ENCODE measurements at regions not wholly inside any gene's neighbourhood (a gene's known extent, or its start where the extent isn't known, plus 50 kb on each side); places are given as distances from the start of the nearest gene placed in this dataset.

DNA sequence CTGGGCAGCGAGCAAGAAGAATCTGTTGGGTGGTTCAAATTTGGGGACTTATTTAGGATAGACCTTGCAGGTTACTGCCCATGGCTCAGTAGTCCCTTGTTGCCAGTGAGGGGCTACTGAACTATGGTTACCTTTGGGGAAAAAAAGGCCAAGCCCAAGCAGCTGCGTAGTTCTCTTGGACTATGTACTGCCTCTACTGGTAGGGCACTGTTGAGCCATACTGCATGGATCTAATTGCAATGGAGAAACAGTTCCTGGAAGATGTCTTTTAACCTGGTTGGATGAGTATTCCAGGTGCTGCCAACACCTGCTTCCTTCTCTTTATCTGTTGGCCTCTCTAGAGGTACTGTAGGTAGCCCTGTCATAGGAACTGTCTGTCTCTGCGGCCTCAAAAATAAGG is 671.9 kb upstream of the CBLB start:
- H3K27me3 ChIP-seq (ENCODE audit: insufficient read depth, poor library complexity, severe bottlenecking): no peaks in the 10 kb centered on the region
- TF ChIP-seq, protein P1, sequence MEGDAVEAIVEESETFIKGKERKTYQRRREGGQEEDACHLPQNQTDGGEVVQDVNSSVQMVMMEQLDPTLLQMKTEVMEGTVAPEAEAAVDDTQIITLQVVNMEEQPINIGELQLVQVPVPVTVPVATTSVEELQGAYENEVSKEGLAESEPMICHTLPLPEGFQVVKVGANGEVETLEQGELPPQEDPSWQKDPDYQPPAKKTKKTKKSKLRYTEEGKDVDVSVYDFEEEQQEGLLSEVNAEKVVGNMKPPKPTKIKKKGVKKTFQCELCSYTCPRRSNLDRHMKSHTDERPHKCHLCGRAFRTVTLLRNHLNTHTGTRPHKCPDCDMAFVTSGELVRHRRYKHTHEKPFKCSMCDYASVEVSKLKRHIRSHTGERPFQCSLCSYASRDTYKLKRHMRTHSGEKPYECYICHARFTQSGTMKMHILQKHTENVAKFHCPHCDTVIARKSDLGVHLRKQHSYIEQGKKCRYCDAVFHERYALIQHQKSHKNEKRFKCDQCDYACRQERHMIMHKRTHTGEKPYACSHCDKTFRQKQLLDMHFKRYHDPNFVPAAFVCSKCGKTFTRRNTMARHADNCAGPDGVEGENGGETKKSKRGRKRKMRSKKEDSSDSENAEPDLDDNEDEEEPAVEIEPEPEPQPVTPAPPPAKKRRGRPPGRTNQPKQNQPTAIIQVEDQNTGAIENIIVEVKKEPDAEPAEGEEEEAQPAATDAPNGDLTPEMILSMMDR (IDR thresholded peaks at IDR 0.05; ENCODE audit: poor library complexity, severe bottlenecking): no peak
- no peaks in the 10 kb centered on the region for H3K36me3 ChIP-seq (ENCODE audit: low read depth)
- no peak overlapping the region for H3K4me3 ChIP-seq (ENCODE audit: severe bottlenecking)
- H3K4me1 ChIP-seq (ENCODE audit: insufficient read depth, poor library complexity, severe bottlenecking): no peaks in the 10 kb centered on the region
- H3K9me3 ChIP-seq (ENCODE audit: severe bottlenecking): no peaks in the 10 kb centered on the region
- no peak for DNase-seq (ENCODE audit: low spot score)
- no peak for ATAC-seq (ENCODE audit: low read depth)
- H3K27ac ChIP-seq (ENCODE audit: poor library complexity, severe bottlenecking): no peak overlapping the region

DNA sequence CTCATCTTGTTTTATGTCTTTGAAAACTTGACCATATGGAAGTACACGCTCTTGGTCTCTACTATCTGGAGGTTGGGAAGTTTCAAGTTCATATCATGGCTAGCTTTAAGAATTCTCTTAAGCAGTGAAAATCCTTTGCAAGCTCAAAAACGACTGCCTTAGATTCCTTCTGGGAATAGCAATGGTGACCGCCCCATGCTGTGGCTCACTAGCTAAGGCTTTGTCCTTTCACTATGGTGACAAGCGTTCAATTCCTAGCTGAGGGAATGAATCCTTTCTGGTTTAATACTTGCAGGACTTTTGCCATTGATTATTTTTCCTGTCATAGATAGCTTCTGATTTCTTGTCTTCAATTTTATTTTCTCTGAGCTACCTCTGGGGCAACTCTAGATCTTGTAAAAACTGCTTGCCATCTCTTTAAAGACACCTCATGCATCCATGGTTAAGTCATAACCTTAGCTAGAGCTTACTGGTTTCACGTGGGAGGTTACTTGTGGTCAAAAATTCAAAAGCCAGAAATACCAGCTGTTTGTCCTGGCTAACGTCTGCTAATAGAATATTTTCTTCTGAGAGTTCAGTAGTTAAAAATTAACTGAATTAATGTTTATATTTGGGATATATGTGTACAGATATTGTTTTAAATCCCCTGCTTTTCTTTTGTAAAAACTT is 673.4 kb upstream of the CBLB start:
- ATAC-seq (ENCODE audit: low read depth) (no peak), DNase-seq (ENCODE audit: low spot score) (no peak)
- no peaks in the 10 kb centered on the region for H3K9me3 ChIP-seq (ENCODE audit: severe bottlenecking)
- H3K4me1 ChIP-seq (ENCODE audit: insufficient read depth, poor library complexity, severe bottlenecking): no peaks in the 10 kb centered on the region
- no peaks in the 10 kb centered on the region for H3K27me3 ChIP-seq (ENCODE audit: insufficient read depth, poor library complexity, severe bottlenecking)
- TF ChIP-seq, protein P1 (IDR thresholded peaks at IDR 0.05; ENCODE audit: poor library complexity, severe bottlenecking): no peak
- no peaks in the 10 kb centered on the region for H3K36me3 ChIP-seq (ENCODE audit: low read depth)
- no peak overlapping the region for H3K27ac ChIP-seq (ENCODE audit: poor library complexity, severe bottlenecking)
- H3K4me3 ChIP-seq (ENCODE audit: severe bottlenecking): no peak overlapping the region

DNA sequence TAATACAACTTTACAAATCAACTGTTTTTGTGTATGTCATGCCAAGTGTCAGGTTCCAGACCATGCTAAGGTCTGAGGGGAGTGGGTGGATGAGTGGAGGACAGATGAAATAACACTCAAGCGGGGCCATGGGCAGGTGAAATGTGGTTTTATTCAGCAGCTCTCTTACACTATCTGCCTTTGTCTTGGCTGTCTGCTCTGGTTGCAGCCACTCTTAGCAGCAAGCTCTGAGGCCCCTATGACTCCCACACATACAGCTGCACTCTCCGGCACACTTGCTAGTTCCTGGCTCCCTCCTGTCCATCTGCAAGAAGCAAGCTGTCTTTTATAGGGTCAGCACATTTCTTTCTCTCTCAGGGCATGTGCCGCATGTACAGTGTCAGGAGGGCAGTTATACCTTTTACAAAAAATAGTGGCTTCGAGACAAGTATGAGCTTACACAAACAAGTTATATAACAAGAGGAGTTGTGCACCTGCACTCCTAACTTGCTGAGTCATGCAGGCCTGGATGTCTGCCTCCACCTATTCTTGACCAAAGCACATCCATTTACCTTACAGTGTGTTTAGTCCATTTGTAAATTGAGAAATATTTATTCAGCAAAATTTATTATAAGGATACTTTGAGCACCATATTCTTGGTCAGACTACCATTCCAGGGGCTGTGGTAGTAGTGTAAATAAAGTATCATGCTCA is 683.7 kb upstream of the CBLB start:
- DNase-seq (ENCODE audit: low spot score): no peak
- H3K36me3 ChIP-seq (ENCODE audit: low read depth): no peaks in the 10 kb centered on the region
- no peak overlapping the region for H3K4me3 ChIP-seq (ENCODE audit: severe bottlenecking)
- H3K4me1 ChIP-seq (ENCODE audit: insufficient read depth, poor library complexity, severe bottlenecking): no peaks in the 10 kb centered on the region
- no peaks in the 10 kb centered on the region for H3K27me3 ChIP-seq (ENCODE audit: insufficient read depth, poor library complexity, severe bottlenecking)
- no peak for ATAC-seq (ENCODE audit: low read depth)
- no peaks in the 10 kb centered on the region for H3K9me3 ChIP-seq (ENCODE audit: severe bottlenecking)
- no peak overlapping the region for H3K27ac ChIP-seq (ENCODE audit: poor library complexity, severe bottlenecking)
- TF ChIP-seq, protein P1 (IDR thresholded peaks at IDR 0.05; ENCODE audit: poor library complexity, severe bottlenecking): no peak

DNA sequence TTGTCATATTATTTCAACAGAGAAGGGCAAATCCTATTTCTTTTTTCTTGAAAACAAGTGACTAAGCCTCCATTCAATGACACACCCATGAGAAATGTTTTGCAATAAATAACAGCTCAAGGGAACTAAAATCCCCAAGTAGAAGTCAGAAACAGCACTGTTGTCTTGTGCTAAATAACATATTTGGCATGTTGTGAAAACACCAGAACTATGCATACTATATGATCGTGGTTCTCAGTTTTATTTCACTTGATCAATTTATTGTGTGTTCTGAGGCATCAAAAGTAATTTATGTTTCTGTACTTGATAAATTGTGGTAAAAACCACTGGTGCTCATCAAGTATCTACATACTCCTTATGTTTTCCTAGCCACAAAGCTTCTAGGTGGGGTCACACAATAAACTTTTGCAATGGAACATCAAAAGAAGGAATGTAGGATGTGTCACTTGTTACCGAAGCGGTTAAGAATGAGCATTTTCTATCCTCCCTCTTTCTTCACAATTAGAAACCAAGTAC is 691.7 kb upstream of the CBLB start:
- Histone ChIP-seq H3K4me1 (ENCODE audit: insufficient read depth, poor library complexity, severe bottlenecking) (peaks cover 16% of the 10 kb centered on the region), H3K27ac (ENCODE audit: poor library complexity, severe bottlenecking) (peak overlapping the region; percentile 63), H3K9me3 (ENCODE audit: severe bottlenecking) (no peaks in the 10 kb centered on the region), H3K4me3 (ENCODE audit: severe bottlenecking) (no peak overlapping the region), H3K27me3 (ENCODE audit: insufficient read depth, poor library complexity, severe bottlenecking) (no peaks in the 10 kb centered on the region), H3K36me3 (ENCODE audit: low read depth) (no peaks in the 10 kb centered on the region)
- ATAC-seq (ENCODE audit: low read depth) (peak; percentile 84), DNase-seq (ENCODE audit: low spot score) (no peak)
- TF ChIP-seq, protein P1 (IDR thresholded peaks at IDR 0.05; ENCODE audit: poor library complexity, severe bottlenecking): no peak

DNA sequence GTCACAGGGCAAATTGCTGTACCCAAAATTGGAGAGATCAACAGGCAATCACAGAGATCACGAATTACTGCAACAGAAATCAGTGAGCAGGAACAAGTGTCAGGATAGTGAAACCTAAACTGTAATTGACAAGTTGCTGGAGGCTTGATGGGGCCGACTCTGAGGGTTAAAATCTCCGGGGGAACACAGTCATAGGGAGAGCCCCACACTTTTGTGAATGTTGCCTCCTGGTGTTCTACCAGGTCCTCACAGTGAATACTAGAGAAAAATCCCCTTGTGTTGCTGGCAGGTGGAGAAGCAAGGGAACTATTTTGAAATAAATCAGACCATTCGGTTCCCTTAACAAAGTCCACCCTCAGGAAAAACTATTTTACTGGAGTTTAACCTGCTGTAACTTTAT is 697.5 kb upstream of the CBLB start:
- DNase-seq (ENCODE audit: low spot score): no peak
- TF ChIP-seq, protein P1 (IDR thresholded peaks at IDR 0.05; ENCODE audit: poor library complexity, severe bottlenecking): no peak

More for the DNA sequence above, 697.5 kb upstream of the CBLB start:
- Histone ChIP-seq H3K9me3 (ENCODE audit: severe bottlenecking) (no peaks in the 10 kb centered on the region), H3K27me3 (ENCODE audit: insufficient read depth, poor library complexity, severe bottlenecking) (no peaks in the 10 kb centered on the region), H3K4me3 (ENCODE audit: severe bottlenecking) (no peak overlapping the region), H3K27ac (ENCODE audit: poor library complexity, severe bottlenecking) (no peak overlapping the region), H3K4me1 (ENCODE audit: insufficient read depth, poor library complexity, severe bottlenecking) (peaks cover under 1% of the 10 kb centered on the region), H3K36me3 (ENCODE audit: low read depth) (no peaks in the 10 kb centered on the region)
- ATAC-seq (ENCODE audit: low read depth): no peak
